T-cell (primary cell): ENCODE measurements at regions not wholly inside any gene's neighbourhood (a gene's known extent, or its start where the extent isn't known, plus 50 kb on each side); places are given as distances from the start of the nearest gene placed in this dataset.
"Not testable (repeated sequence)": the region's sequence is repeated elsewhere in the genome, so short reads cannot be mapped to it uniquely, and the experiment has no call there.

Source experiments
- ATAC-seq, 4 experiments: fragments of 200-7000 bp in 3 of 4; fragments of 150-1000 bp in 1 of 4; cut with Tn5 transposase; replicated peaks in 1 of 4; 1 replicate in 3 of 4; 2 replicates in 1 of 4; pipeline ENCODE4 v1.10.0; 2021; ENCODE audit warnings: moderate library complexity in 3 of 4, mild to moderate bottlenecking in 2 of 4, moderate number of reproducible peaks in 1 of 4
- CTCF ChIA-PET, 2 donors: fragments of 300-600 bp; sonication (Branson Sonifier 250); formaldehyde crosslinking; loops; one replicate each; lab custom pipeline; 2022; ENCODE audit warnings: antibody characterized with exemption in 2 of 2; lab: Charles Lee
- POLR2A ChIA-PET, 2 donors: fragments of 300-600 bp; sonication (Branson Sonifier 250); formaldehyde crosslinking; loops; one replicate each; lab custom pipeline; 2022; ENCODE audit warnings: antibody characterized with exemption in 2 of 2; lab: Charles Lee
- DNase-seq, 35 experiments: peaks; one replicate each; pipeline versions ENCODE4 v3.0.0 to v3.0.0-alpha.2; 2013 to 2023
- H3K27ac ChIP-seq: one replicate; pipeline ENCODE4 v1.5.1; 2013; ENCODE audit warnings: low read length
- H3K27me3 ChIP-seq, 2 experiments: replicated peaks in 1 of 2; 1 replicate in 1 of 2; 2 replicates in 1 of 2; pipeline versions ENCODE4 v1.6.1 to v1.7.0; 2013; ENCODE audit warnings: low read length in 1 of 2, mixed read lengths in 1 of 2; ENCODE audit not compliant: control insufficient read depth in 2 of 2, insufficient read depth in 2 of 2; ENCODE audit errors: extremely low read depth in 1 of 2
- H3K36me3 ChIP-seq, 2 donors: 1 replicate in 1 of 2; 2 replicates in 1 of 2; pipeline versions ENCODE4 v1.6.1 to v1.7.0; 2013; ENCODE audit warnings: low read length in 1 of 2; ENCODE audit not compliant: control insufficient read depth in 2 of 2, insufficient read depth in 1 of 2; ENCODE audit errors: extremely low read depth in 1 of 2
- H3K4me1 ChIP-seq, 2 experiments: 1 replicate in 1 of 2; 2 replicates in 1 of 2; pipeline versions ENCODE4 v1.6.1 to v1.7.0; 2013; ENCODE audit warnings: low read length in 2 of 2, mixed read lengths in 1 of 2; ENCODE audit not compliant: insufficient read depth in 2 of 2, control insufficient read depth in 1 of 2; ENCODE audit errors: extremely low read depth in 1 of 2
- H3K4me3 ChIP-seq, 2 donors: 1 replicate in 1 of 2; 2 replicates in 1 of 2; pipeline versions ENCODE4 v1.5.1 to v1.7.0; 2013; ENCODE audit warnings: mild to moderate bottlenecking in 2 of 2, low read length in 1 of 2, moderate library complexity in 1 of 2; ENCODE audit not compliant: control insufficient read depth in 1 of 2; ENCODE audit errors: extremely low read depth in 1 of 2
- H3K9me3 ChIP-seq: 2 replicates; pipeline ENCODE4 v1.7.0; 2013
- H3K27ac Mint-ChIP-seq, 2 donors: one replicate each; pipeline ENCODE4 v1.8.0; 2020 to 2021; ENCODE audit warnings: mild to moderate bottlenecking in 2 of 2, mixed read lengths in 2 of 2
- H3K27me3 Mint-ChIP-seq, 2 donors: one replicate each; pipeline ENCODE4 v1.8.0; 2021 to 2022; ENCODE audit warnings: mixed read lengths in 2 of 2
- H3K36me3 Mint-ChIP-seq: one replicate; pipeline ENCODE4 v1.8.0; 2021; ENCODE audit warnings: mixed read lengths
- H3K4me1 Mint-ChIP-seq, 3 donors: one replicate each; pipeline ENCODE4 v1.8.0; 2020 to 2022; ENCODE audit warnings: mixed read lengths in 3 of 3, mild to moderate bottlenecking in 1 of 3
- H3K4me3 Mint-ChIP-seq, 3 donors: one replicate each; pipeline ENCODE4 v1.8.0; 2020 to 2022; ENCODE audit warnings: mild to moderate bottlenecking in 3 of 3, mixed read lengths in 3 of 3, moderate library complexity in 3 of 3
- H3K9me3 Mint-ChIP-seq, 3 donors: one replicate each; pipeline ENCODE4 v1.8.0; 2020 to 2022; ENCODE audit warnings: mixed read lengths in 3 of 3
- WGBS: methylation state at CpG from one replicate; pipeline ENCODE4 v1.1.5; 2013; ENCODE audit warnings: missing lambda C conversion rate; ENCODE audit not compliant: insufficient coverage; 5-methylcytosine and 5-hydroxymethylcytosine counted together

- WGBS, result no CpG with 5 or more reads among the region's 5 CpGs
- H3K9me3 Mint-ChIP-seq, H3K27ac Mint-ChIP-seq, H3K36me3 ChIP-seq, H3K27me3 Mint-ChIP-seq, DNase-seq, H3K27ac ChIP-seq, H3K4me3 Mint-ChIP-seq, CTCF ChIA-PET, ATAC-seq, H3K36me3 Mint-ChIP-seq, H3K27me3 ChIP-seq, H3K4me1 ChIP-seq, POLR2A ChIA-PET, H3K4me3 ChIP-seq, H3K9me3 ChIP-seq: not testable (repeated sequence)
- H3K4me1 Mint-ChIP-seq, result peaks cover 0 to 10% (median 0%) of the 10 kb centered on the region in 3 donors
These were observed 117.0 kb upstream of the PLGLB2 start for GRCh38 chr2:87630892-87631291.

- H3K9me3 Mint-ChIP-seq, CTCF ChIA-PET, H3K27ac Mint-ChIP-seq, POLR2A ChIA-PET, H3K27me3 ChIP-seq, H3K9me3 ChIP-seq, H3K36me3 Mint-ChIP-seq, H3K4me1 ChIP-seq, H3K4me3 Mint-ChIP-seq, H3K36me3 ChIP-seq, H3K27ac ChIP-seq, H3K27me3 Mint-ChIP-seq, ATAC-seq, H3K4me3 ChIP-seq, DNase-seq: not testable (repeated sequence)
- no CpG with 5 or more reads among the region's 3 CpGs for WGBS
- H3K4me1 Mint-ChIP-seq, result peaks cover 0 to 10% (median 0%) of the 10 kb centered on the region in 3 donors
These were observed 116.5 kb upstream of the PLGLB2 start for GRCh38 chr2:87631402-87631801.

GRCh38 chr2:87633287-87633963, 114.5 kb upstream of the PLGLB2 start:
- H3K36me3 ChIP-seq, H3K27me3 Mint-ChIP-seq, POLR2A ChIA-PET, H3K27ac Mint-ChIP-seq, CTCF ChIA-PET, DNase-seq, H3K4me3 Mint-ChIP-seq, ATAC-seq, H3K9me3 ChIP-seq, H3K27me3 ChIP-seq, H3K4me3 ChIP-seq, H3K36me3 Mint-ChIP-seq, H3K27ac ChIP-seq, H3K4me1 ChIP-seq, H3K9me3 Mint-ChIP-seq: not testable (repeated sequence)
- H3K4me1 Mint-ChIP-seq, result peaks cover 0 to 10% (median 0%) of the 10 kb centered on the region in 3 donors
- 73% methylated on average over 2 of the region's 3 CpGs for WGBS

- H3K9me3 Mint-ChIP-seq, H3K4me1 ChIP-seq, H3K4me3 Mint-ChIP-seq, H3K27ac Mint-ChIP-seq, H3K36me3 Mint-ChIP-seq, POLR2A ChIA-PET, H3K36me3 ChIP-seq, H3K4me3 ChIP-seq, H3K27me3 Mint-ChIP-seq, ATAC-seq, DNase-seq, H3K9me3 ChIP-seq, CTCF ChIA-PET, H3K27me3 ChIP-seq, H3K27ac ChIP-seq: not testable (repeated sequence)
- WGBS, result no CpG with 5 or more reads among the region's 7 CpGs
- H3K4me1 Mint-ChIP-seq, result peaks cover 0 to 10% (median 0%) of the 10 kb centered on the region in 3 donors
These were observed 113.8 kb upstream of the PLGLB2 start for GRCh38 chr2:87634106-87634505.

- H3K4me3 Mint-ChIP-seq, H3K36me3 ChIP-seq, H3K36me3 Mint-ChIP-seq, H3K4me1 ChIP-seq, H3K27me3 Mint-ChIP-seq, CTCF ChIA-PET, H3K27me3 ChIP-seq, POLR2A ChIA-PET, H3K4me3 ChIP-seq, ATAC-seq, H3K27ac Mint-ChIP-seq, DNase-seq, H3K9me3 ChIP-seq, H3K9me3 Mint-ChIP-seq, H3K27ac ChIP-seq: not testable (repeated sequence)
- peaks cover 0 to 10% (median 0%) of the 10 kb centered on the region in 3 donors for H3K4me1 Mint-ChIP-seq
- 60% methylated on average over 1 of the region's 10 CpGs for WGBS
These were observed 112.8 kb upstream of the PLGLB2 start for GRCh38 chr2:87634971-87635650.

GRCh38 chr2:87636246-87636645, 111.6 kb upstream of the PLGLB2 start:
- H3K27ac ChIP-seq, H3K36me3 Mint-ChIP-seq, H3K36me3 ChIP-seq, H3K27ac Mint-ChIP-seq, H3K4me3 Mint-ChIP-seq, H3K4me3 ChIP-seq, H3K9me3 ChIP-seq, DNase-seq, H3K27me3 Mint-ChIP-seq, ATAC-seq, H3K27me3 ChIP-seq, H3K9me3 Mint-ChIP-seq, H3K4me1 ChIP-seq, CTCF ChIA-PET, POLR2A ChIA-PET: not testable (repeated sequence)
- WGBS, result 100% methylated on average over 1 of the region's 7 CpGs
- peaks cover 0 to 10% (median 0%) of the 10 kb centered on the region in 3 donors for H3K4me1 Mint-ChIP-seq
